HEK293 (cell line): ENCODE measurements at regions not wholly inside any gene's neighbourhood (a gene's known extent, or its start where the extent isn't known, plus 50 kb on each side); places are given as distances from the start of the nearest gene placed in this dataset.

ENCODE experiments used
- CTCF ChIA-PET: fragments of 350-600 bp; formaldehyde crosslinking; extraction: SDS; loops from one replicate; lab custom pipeline; 2021; ENCODE audit warnings: antibody characterized with exemption; lab: Yijun Ruan, JAX
- POLR2A ChIA-PET: fragments of 300-600 bp; formaldehyde crosslinking; extraction: SDS; loops from one replicate; lab custom pipeline; 2020; ENCODE audit warnings: antibody characterized with exemption, inconsistent platforms; lab: Yijun Ruan, JAX
- H3K27ac ChIP-seq: fragments of 200-500 bp; sonication (Bioruptor generic); 2 replicates; pipeline ENCODE4 v1.5.1; 2014; ENCODE audit warnings: low read depth, low read length, control low read depth, inconsistent platforms; ENCODE audit errors: extremely low read depth
- H3K36me3 ChIP-seq, 2 experiments: fragments of 200-500 bp in 1 of 2; sonication (Bioruptor generic) in 1 of 2; 1 replicate in 1 of 2; 2 replicates in 1 of 2; pipeline ENCODE4 v1.5.1; 2014 to 2017; ENCODE audit warnings: inconsistent platforms in 2 of 2, low read length in 2 of 2; ENCODE audit not compliant: control insufficient read depth in 2 of 2, insufficient read depth in 1 of 2
- H3K4me1 ChIP-seq: fragments of 200-500 bp; sonication (Bioruptor generic); 2 replicates; pipeline ENCODE4 v1.5.1; 2014; ENCODE audit warnings: mild to moderate bottlenecking, low read length, inconsistent platforms; ENCODE audit not compliant: control insufficient read depth, insufficient read depth
- H3K4me3 ChIP-seq: 2 replicates; pipeline ENCODE4 v1.5.1; 2011; ENCODE audit warnings: low read depth, mild to moderate bottlenecking, control low read depth, low read length, moderate library complexity
- H3K9me3 ChIP-seq: fragments of 200-500 bp; sonication (Bioruptor generic); 2 replicates; pipeline ENCODE4 v1.5.1; 2014; ENCODE audit warnings: low read depth, low read length, inconsistent platforms; ENCODE audit not compliant: control insufficient read depth, insufficient read depth
- KLF7 ChIP-seq: fragments of 450-650 bp; formaldehyde crosslinking; IDR thresholded peaks from 2 replicates; pipeline ENCODE4 v1.5.1; 2016; ENCODE audit warnings: missing biosample characterization, missing genetic modification characterization, borderline replicate concordance
- PATZ1 ChIP-seq: fragments of 450-650 bp; formaldehyde crosslinking; IDR thresholded peaks from 2 replicates; pipeline ENCODE4 v1.5.1; 2016; ENCODE audit warnings: missing biosample characterization, missing genetic modification characterization
- SCRT1 ChIP-seq: fragments of 450-650 bp; formaldehyde crosslinking; IDR thresholded peaks from 2 replicates; pipeline ENCODE4 v1.5.1; 2016; ENCODE audit warnings: missing biosample characterization, missing genetic modification characterization, borderline replicate concordance
- YY2 ChIP-seq: fragments of 450-650 bp; formaldehyde crosslinking; IDR thresholded peaks from 2 replicates; pipeline ENCODE4 v1.5.1; 2016; ENCODE audit warnings: missing biosample characterization, missing genetic modification characterization
- ZBTB20 ChIP-seq: fragments of 450-650 bp; formaldehyde crosslinking; IDR thresholded peaks from 2 replicates; pipeline ENCODE4 v1.5.1; 2016; ENCODE audit warnings: missing biosample characterization, missing genetic modification characterization
- ZFHX2 ChIP-seq: fragments of 450-650 bp; formaldehyde crosslinking; conservative IDR thresholded peaks from 2 replicates; pipeline ENCODE4 v1.5.1; 2016; ENCODE audit warnings: missing biosample characterization, missing genetic modification characterization
- ZNF114 ChIP-seq: fragments of 450-650 bp; formaldehyde crosslinking; IDR thresholded peaks from 2 replicates; pipeline ENCODE4 v1.5.0; 2017; ENCODE audit warnings: missing biosample characterization, missing genetic modification characterization
- ZNF174 ChIP-seq: fragments of 450-650 bp; formaldehyde crosslinking; IDR thresholded peaks from 2 replicates; pipeline ENCODE4 v1.5.0; 2017; ENCODE audit warnings: missing biosample characterization, mild to moderate bottlenecking, missing genetic modification characterization
- ZNF311 ChIP-seq: fragments of 450-650 bp; formaldehyde crosslinking; IDR thresholded peaks from 2 replicates; pipeline ENCODE4 v1.5.1; 2017; ENCODE audit warnings: missing biosample characterization, missing genetic modification characterization, borderline replicate concordance
- ZNF324 ChIP-seq: fragments of 450-650 bp; formaldehyde crosslinking; IDR thresholded peaks from 2 replicates; pipeline ENCODE4 v1.5.1; 2016; ENCODE audit warnings: missing biosample characterization, missing genetic modification characterization
- ZNF416 ChIP-seq: fragments of 450-650 bp; formaldehyde crosslinking; IDR thresholded peaks from 2 replicates; pipeline ENCODE4 v1.5.1; 2016; ENCODE audit warnings: missing biosample characterization, missing genetic modification characterization
- ZNF518A ChIP-seq: fragments of 450-650 bp; formaldehyde crosslinking; conservative IDR thresholded peaks from 2 replicates; pipeline ENCODE4 v1.5.1; 2016; ENCODE audit warnings: low read depth, missing biosample characterization, missing genetic modification characterization
- ZNF555 ChIP-seq: fragments of 450-650 bp; formaldehyde crosslinking; conservative IDR thresholded peaks from 2 replicates; pipeline ENCODE4 v1.5.1; 2017; ENCODE audit warnings: missing biosample characterization, mild to moderate bottlenecking, missing genetic modification characterization, inconsistent platforms
- ZNF560 ChIP-seq: fragments of 450-650 bp; formaldehyde crosslinking; IDR thresholded peaks from 2 replicates; pipeline ENCODE4 v1.5.1; 2017; ENCODE audit warnings: missing biosample characterization, missing genetic modification characterization, borderline replicate concordance
- ZNF621 ChIP-seq: fragments of 450-650 bp; formaldehyde crosslinking; IDR thresholded peaks from 2 replicates; pipeline ENCODE4 v1.5.1; 2017; ENCODE audit warnings: missing biosample characterization, missing genetic modification characterization
- ZNF639 ChIP-seq: fragments of 450-650 bp; formaldehyde crosslinking; IDR thresholded peaks from 2 replicates; pipeline ENCODE4 v1.5.1; 2016; ENCODE audit warnings: missing biosample characterization, missing genetic modification characterization
- TF ChIP-seq, protein P1 (sequence below): fragments of 450-650 bp; formaldehyde crosslinking; IDR thresholded peaks from 2 replicates; pipeline ENCODE4 v1.5.1; 2016; ENCODE audit warnings: missing biosample characterization, missing genetic modification characterization

DNA sequence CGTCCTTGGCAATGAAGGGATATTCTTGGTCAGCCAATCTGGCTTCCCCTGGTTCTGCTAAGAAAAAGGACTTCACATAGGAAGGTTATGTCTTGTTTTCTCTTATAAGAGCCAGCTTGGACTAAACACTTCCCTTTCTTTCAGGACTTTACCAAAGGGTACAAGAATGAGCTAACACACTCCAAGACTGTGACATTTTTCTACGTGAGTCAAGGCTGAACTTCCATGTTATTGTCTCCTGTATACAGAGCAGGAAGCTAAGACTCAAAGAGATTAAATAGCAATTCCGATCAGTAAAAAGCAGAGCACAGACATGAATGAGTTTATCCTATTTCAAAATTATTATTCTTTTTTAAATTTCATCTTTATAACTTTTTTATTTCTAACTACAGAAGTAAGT lies 63.3 kb upstream of the STT3B start:
- no peaks in the 10 kb centered on the region for H3K4me1 ChIP-seq
- no peak for TF ChIP-seq ZNF416 (tag by site-specific recombination)
- TF ChIP-seq, all 188 proteins: peak for 0
- ChIA-PET POLR2A (no interaction called here), CTCF (no interaction called here)
- Histone ChIP-seq H3K4me3 (no peak overlapping the region), H3K36me3 (no peaks in the 10 kb centered on the region), H3K9me3 (no peaks in the 10 kb centered on the region), H3K27ac (no peak overlapping the region)

- no peaks in the 10 kb centered on the region for H3K36me3 ChIP-seq
- ChIA-PET CTCF (no interaction called here), POLR2A (no interaction called here)
- 0 out of 2 replicates have a peak, but pooled peaks have one; percentile 22 for TF ChIP-seq ZFHX2
- no peak for TF ChIP-seq SCRT1 (tag by site-specific recombination)
- no peaks in the 10 kb centered on the region for H3K9me3 ChIP-seq
- H3K4me1 ChIP-seq = no peaks in the 10 kb centered on the region
- H3K4me3 ChIP-seq = no peak overlapping the region
- no peak overlapping the region for H3K27ac ChIP-seq
These were observed 60.0 kb upstream of the STT3B start for GRCh38 chr3:31472479-31473390.

- H3K27ac ChIP-seq = no peak overlapping the region
- H3K36me3 ChIP-seq = no peaks in the 10 kb centered on the region
- no peaks in the 10 kb centered on the region for H3K9me3 ChIP-seq
- ChIA-PET CTCF (no interaction called here), POLR2A (no interaction called here)
- no peak overlapping the region for H3K4me3 ChIP-seq
- no peaks in the 10 kb centered on the region for H3K4me1 ChIP-seq
- TF ChIP-seq YY2 (tag by site-specific recombination) (no peak), ZNF324 (tag by site-specific recombination) (no peak), ZNF174 (tag by site-specific recombination) (no peak), ZNF311 (tag by site-specific recombination) (no peak), ZNF518A (tag by site-specific recombination) (no peak), ZNF555 (no peak), ZNF639 (tag by site-specific recombination) (no peak), ZBTB20 (no peak), ZNF114 (tag by site-specific recombination) (no peak), PATZ1 (tag by site-specific recombination) (no peak), ZNF621 (tag by site-specific recombination) (no peak), KLF7 (no peak), ZNF560 (no peak)
- TF ChIP-seq, protein P1, sequence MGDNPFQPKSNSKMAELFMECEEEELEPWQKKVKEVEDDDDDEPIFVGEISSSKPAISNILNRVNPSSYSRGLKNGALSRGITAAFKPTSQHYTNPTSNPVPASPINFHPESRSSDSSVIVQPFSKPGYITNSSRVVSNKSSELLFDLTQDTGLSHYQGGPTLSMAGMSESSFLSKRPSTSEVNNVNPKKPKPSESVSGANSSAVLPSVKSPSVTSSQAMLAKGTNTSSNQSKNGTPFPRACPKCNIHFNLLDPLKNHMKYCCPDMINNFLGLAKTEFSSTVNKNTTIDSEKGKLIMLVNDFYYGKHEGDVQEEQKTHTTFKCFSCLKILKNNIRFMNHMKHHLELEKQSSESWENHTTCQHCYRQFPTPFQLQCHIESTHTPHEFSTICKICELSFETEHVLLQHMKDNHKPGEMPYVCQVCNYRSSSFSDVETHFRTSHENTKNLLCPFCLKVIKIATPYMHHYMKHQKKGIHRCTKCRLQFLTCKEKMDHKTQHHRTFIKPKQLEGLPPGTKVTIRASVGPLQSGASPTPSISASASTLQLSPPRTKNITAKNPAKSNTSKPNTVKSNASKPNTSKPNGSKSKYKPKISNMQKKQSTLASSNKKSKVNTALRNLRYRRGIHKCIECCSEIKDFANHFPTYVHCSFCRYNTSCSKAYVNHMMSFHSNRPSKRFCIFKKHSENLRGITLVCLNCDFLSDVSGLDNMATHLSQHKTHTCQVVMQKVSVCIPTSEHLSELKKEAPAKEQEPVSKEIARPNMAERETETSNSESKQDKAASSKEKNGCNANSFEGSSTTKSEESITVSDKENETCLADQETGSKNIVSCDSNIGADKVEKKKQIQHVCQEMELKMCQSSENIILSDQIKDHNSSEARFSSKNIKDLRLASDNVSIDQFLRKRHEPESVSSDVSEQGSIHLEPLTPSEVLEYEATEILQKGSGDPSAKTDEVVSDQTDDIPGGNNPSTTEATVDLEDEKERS (tag by site-specific recombination) = no peak
These were observed 56.5 kb upstream of the STT3B start for GRCh38 chr3:31476209-31476608.
